OCI-LY1 (cell line): ENCODE measurements at regions not wholly inside any gene's neighbourhood (a gene's known extent, or its start where the extent isn't known, plus 50 kb on each side); places are given as distances from the start of the nearest gene placed in this dataset.

Source experiments
- H2AFZ ChIP-seq: fragments of 200-600 bp; sonication (generic), shearing (Covaris generic); 2 replicates; pipeline ENCODE4 v1.6.0; 2014; ENCODE audit warnings: antibody characterized with exemption, mild to moderate bottlenecking, low read length
- H3F3A ChIP-seq: fragments of 200-600 bp; sonication (generic), shearing (Covaris generic); 2 replicates; pipeline ENCODE4 v1.6.0; 2014; ENCODE audit warnings: mild to moderate bottlenecking, antibody characterized with exemption, low read length, moderate library complexity; ENCODE audit not compliant: insufficient read depth
- H3K27ac ChIP-seq: fragments of 200-600 bp; sonication (generic); 2 replicates; pipeline ENCODE4 v1.5.1; 2014; ENCODE audit warnings: low read length, mixed run types, mild to moderate bottlenecking, low read depth; ENCODE audit not compliant: poor library complexity, severe bottlenecking
- H3K27me3 ChIP-seq: fragments of 200-600 bp; sonication (generic); 2 replicates; pipeline ENCODE4 v1.6.0; 2014; ENCODE audit warnings: antibody characterized with exemption, mild to moderate bottlenecking, low read length, moderate library complexity; ENCODE audit not compliant: insufficient read depth
- H3K36me3 ChIP-seq: fragments of 200-600 bp; sonication (generic); 2 replicates; pipeline ENCODE4 v1.6.1; 2014; ENCODE audit warnings: mild to moderate bottlenecking, antibody characterized with exemption, low read length, moderate library complexity, mixed read lengths; ENCODE audit not compliant: insufficient read depth
- H3K4me1 ChIP-seq: fragments of 200-600 bp; sonication (generic); 2 replicates; pipeline ENCODE4 v1.5.1; 2014; ENCODE audit warnings: mild to moderate bottlenecking, low read length, moderate library complexity; ENCODE audit not compliant: insufficient read depth, severe bottlenecking
- H3K4me2 ChIP-seq: fragments of 200-600 bp; sonication (generic), shearing (Covaris generic); 2 replicates; pipeline ENCODE4 v1.6.1; 2014; ENCODE audit warnings: low read length
- H3K4me3 ChIP-seq: fragments of 200-600 bp; sonication (generic); 2 replicates; pipeline ENCODE4 v1.5.1; 2014; ENCODE audit warnings: low read length, low read depth, mild to moderate bottlenecking, mixed read lengths; ENCODE audit not compliant: poor library complexity, severe bottlenecking
- H3K79me2 ChIP-seq: fragments of 200-600 bp; shearing (Covaris generic); 2 replicates; pipeline ENCODE4 v1.6.1; 2016; ENCODE audit warnings: mixed run types, low read length, mixed read lengths; ENCODE audit not compliant: insufficient read depth
- H3K9ac ChIP-seq: fragments of 200-600 bp; sonication (generic), shearing (Covaris generic); 2 replicates; pipeline ENCODE4 v1.6.1; 2014; ENCODE audit warnings: mild to moderate bottlenecking, low read length, mixed read lengths
- H3K9me2 ChIP-seq: fragments of 200-600 bp; sonication (generic), shearing (Covaris generic); 2 replicates; pipeline ENCODE4 v1.6.1; 2014; ENCODE audit warnings: low read depth, mild to moderate bottlenecking, low read length, mixed read lengths
- H3K9me3 ChIP-seq: fragments of 200-600 bp; shearing (Covaris generic); 2 replicates; pipeline ENCODE4 v1.6.1; 2014; ENCODE audit warnings: low read length, mixed read lengths
- H4K20me1 ChIP-seq: fragments of 200-600 bp; sonication (generic), shearing (Covaris generic); 2 replicates; pipeline ENCODE4 v1.6.0; 2016; ENCODE audit warnings: mild to moderate bottlenecking, low read length; ENCODE audit not compliant: insufficient read depth
- EZH2 ChIP-seq: fragments of 200-600 bp; sonication (generic), shearing (Covaris generic); IDR thresholded peaks from 2 replicates; pipeline ENCODE4 v1.8.0; 2017; ENCODE audit warnings: borderline replicate concordance, mixed run types, mild to moderate bottlenecking, antibody characterized with exemption, low read length, moderate library complexity, mixed read lengths
- TF ChIP-seq, protein P1 (sequence below): fragments of 200-600 bp; sonication (generic), shearing (Covaris generic); IDR thresholded peaks from 2 replicates; pipeline ENCODE4 v1.5.1; 2017; ENCODE audit warnings: mild to moderate bottlenecking, antibody characterized with exemption, low read length, moderate library complexity, mixed read lengths

DNA sequence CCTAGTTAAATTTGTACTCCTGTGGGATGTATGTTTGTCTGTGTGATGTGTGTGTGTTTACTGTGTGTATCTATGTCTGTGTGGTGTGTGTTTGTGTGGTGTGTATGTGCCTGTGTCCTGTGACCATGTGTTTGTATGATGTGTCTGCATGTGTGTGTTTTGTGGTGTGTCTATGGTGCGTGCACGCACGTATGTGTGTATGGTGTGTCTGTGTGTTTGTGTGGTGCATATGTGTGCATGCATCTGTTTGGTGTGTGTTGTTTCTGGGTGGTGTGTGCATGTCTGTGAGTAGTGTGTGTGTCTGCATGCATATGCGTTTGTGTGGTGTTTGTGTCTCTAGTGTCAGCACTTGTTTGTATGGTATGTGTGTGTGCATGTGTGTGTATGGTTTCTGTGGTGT, 174.2 kb upstream of the RBFOX1 start:
- no peaks in the 10 kb centered on the region for H3K9me2 ChIP-seq
- no peaks in the 10 kb centered on the region for H3F3A ChIP-seq
- H3K36me3 ChIP-seq = no peaks in the 10 kb centered on the region
- H3K79me2 ChIP-seq = no peaks in the 10 kb centered on the region
- no peak overlapping the region for H3K27ac ChIP-seq
- no peaks in the 10 kb centered on the region for H4K20me1 ChIP-seq
- no peak overlapping the region for H2AFZ ChIP-seq
- H3K9me3 ChIP-seq = no peaks in the 10 kb centered on the region
- H3K9ac ChIP-seq = no peak overlapping the region
- no peak overlapping the region for H3K4me2 ChIP-seq
- H3K27me3 ChIP-seq = no peaks in the 10 kb centered on the region
- H3K4me3 ChIP-seq = no peak overlapping the region
- H3K4me1 ChIP-seq = no peaks in the 10 kb centered on the region
- TF ChIP-seq, protein P1, sequence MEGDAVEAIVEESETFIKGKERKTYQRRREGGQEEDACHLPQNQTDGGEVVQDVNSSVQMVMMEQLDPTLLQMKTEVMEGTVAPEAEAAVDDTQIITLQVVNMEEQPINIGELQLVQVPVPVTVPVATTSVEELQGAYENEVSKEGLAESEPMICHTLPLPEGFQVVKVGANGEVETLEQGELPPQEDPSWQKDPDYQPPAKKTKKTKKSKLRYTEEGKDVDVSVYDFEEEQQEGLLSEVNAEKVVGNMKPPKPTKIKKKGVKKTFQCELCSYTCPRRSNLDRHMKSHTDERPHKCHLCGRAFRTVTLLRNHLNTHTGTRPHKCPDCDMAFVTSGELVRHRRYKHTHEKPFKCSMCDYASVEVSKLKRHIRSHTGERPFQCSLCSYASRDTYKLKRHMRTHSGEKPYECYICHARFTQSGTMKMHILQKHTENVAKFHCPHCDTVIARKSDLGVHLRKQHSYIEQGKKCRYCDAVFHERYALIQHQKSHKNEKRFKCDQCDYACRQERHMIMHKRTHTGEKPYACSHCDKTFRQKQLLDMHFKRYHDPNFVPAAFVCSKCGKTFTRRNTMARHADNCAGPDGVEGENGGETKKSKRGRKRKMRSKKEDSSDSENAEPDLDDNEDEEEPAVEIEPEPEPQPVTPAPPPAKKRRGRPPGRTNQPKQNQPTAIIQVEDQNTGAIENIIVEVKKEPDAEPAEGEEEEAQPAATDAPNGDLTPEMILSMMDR = no peak
- TF ChIP-seq EZH2 = no peak

DNA sequence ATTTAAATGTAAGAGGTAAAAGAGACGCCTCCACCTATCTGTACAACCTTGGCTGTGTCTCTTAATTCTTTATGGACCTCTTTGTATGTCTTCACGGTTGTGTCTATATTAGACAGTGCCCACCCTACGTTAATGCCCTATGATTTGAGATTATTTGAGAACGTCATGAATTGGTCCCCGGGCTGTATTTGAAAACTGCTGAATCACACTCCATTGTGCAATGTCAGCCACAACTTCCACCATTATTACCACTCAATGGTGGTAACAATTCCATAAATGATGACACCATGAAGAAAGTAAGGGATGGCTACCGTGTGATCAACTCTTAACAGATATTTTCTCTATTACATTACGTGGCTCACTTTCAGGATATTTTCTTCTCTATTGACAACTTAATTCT, 182.4 kb upstream of the RBFOX1 start:
- Histone ChIP-seq H3K4me2 (no peak overlapping the region), H3K4me1 (no peaks in the 10 kb centered on the region), H3F3A (no peaks in the 10 kb centered on the region), H3K27ac (no peak overlapping the region), H4K20me1 (no peaks in the 10 kb centered on the region), H3K9me3 (no peaks in the 10 kb centered on the region), H3K36me3 (no peaks in the 10 kb centered on the region), H3K27me3 (no peaks in the 10 kb centered on the region), H3K4me3 (no peak overlapping the region), H2AFZ (no peak overlapping the region), H3K79me2 (no peaks in the 10 kb centered on the region), H3K9ac (no peak overlapping the region), H3K9me2 (no peaks in the 10 kb centered on the region)
- TF ChIP-seq, protein P1 = no peak
- TF ChIP-seq EZH2 = no peak

DNA sequence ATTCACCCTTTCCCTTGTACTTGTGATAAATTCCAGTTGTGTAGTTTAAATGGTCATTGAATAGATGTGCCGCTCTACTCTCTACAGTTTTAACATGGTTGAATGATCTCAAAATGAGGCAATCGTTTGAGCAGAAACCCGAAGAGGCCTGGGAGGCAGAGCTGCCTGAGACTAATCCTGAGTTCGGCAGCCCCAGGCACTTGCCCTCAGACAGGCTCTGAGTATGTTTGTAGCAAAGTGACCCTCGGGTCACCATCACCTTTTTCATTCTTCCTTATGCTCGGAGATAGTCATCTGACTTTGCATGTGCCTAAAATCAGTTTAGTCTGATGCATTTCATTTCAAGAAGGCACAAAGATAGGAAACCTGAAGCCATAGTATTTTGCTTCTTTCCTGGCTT, 184.0 kb upstream of the RBFOX1 start:
- no peaks in the 10 kb centered on the region for H3K27me3 ChIP-seq
- no peaks in the 10 kb centered on the region for H4K20me1 ChIP-seq
- H3K79me2 ChIP-seq = no peaks in the 10 kb centered on the region
- H3K36me3 ChIP-seq = no peaks in the 10 kb centered on the region
- no peak overlapping the region for H3K27ac ChIP-seq
- no peak overlapping the region for H3K9ac ChIP-seq
- H3K4me3 ChIP-seq = no peak overlapping the region
- H3K4me2 ChIP-seq = no peak overlapping the region
- no peak overlapping the region for H2AFZ ChIP-seq
- H3K9me3 ChIP-seq = no peaks in the 10 kb centered on the region
- no peaks in the 10 kb centered on the region for H3K9me2 ChIP-seq
- no peaks in the 10 kb centered on the region for H3F3A ChIP-seq
- TF ChIP-seq, protein P1 = no peak
- TF ChIP-seq EZH2 = no peak
- H3K4me1 ChIP-seq = no peaks in the 10 kb centered on the region
